HG03460 (cell line): ENCODE measurements at regions not wholly inside any gene's neighbourhood (a gene's known extent, or its start where the extent isn't known, plus 50 kb on each side); places are given as distances from the start of the nearest gene placed in this dataset.

Experiments used
- ATAC-seq: cut with Tn5 transposase; IDR thresholded peaks from one replicate; pipeline ENCODE4 v1.9.1; 2021; ENCODE audit not compliant: unreplicated experiment

DNA sequence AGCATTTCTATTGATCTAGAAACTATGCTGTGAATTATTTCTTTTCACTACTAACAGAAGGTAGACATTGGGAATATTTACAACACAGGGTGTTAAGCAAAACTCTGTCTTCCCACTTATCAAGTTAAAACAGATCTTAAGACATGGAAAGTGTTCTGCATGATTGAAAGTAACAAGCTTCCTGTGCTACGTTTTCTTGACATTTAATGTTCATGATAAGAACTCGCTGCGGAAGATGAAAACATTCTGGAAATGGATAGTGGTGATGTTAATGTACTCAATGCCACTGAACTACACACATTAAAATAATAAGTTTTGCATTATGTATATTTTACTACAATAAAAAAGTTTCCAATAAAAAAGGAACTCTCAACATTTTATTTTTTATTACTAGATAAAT is 74.4 kb upstream of the SCN7A start:
- ATAC-seq, result no peak

GRCh38 chr2:166565501-166565900 is 71.5 kb upstream of the SCN7A start:
- ATAC-seq, result no peak

DNA sequence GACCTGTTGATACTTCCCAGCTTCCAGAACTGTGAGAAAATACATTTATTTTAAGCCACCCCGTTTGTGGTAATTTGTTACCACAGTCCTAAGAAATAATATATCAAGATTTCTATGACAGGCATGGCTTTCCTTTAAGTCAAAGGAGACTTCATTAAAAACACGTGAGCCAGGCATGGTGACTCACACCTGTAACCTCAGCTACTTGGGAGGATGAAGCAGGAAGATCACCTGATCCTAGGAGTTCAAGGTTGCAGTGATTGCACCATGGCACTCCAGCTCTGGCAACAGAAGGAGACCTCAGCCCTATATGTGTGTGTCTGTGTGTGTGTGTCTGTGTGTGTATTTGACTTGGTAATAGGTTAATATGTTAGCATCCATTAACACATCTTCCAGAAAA is 69.8 kb upstream of the SCN7A start:
- ATAC-seq, result no peak

DNA sequence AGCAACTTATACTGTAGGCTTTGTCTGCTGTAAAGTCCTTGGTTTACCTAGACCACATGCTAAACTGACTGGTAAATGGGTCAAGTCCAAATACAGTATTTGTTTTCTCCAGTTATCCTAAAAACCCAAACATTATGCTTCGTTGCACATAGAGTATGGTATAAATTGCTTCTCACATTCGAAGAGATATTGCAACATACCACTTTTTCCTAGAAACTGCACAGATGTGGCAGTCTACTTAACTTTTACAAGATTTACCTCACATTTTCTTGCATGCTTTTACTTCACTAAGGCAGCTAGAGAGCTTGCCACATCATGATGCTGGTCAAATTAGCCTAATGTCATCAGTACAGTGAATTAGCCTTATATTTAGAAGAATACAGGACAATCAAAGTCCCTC is 66.0 kb upstream of the SCN7A start:
- ATAC-seq, result no peak

DNA sequence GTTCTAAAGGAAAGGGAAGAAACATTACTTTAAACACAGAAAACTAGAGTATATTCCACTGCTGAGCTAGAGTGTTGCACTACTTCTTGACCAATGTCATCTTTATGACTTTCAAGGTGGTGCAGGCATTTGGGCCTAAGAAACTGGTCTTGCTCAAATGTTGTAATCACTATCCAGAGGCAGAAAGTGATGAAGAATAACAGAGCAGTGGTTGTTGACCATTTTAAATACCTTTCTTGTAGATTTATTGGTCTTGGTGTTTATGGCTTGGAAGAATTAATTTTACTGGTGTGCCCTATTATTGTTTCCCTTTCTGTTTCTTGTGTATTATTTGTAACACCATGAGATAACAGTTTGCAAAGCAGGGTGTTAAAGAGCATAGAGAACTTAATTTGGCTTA is 56.9 kb upstream of the SCN7A start:
- ATAC-seq, result no peak

- no peak for ATAC-seq
These were observed 51.4 kb upstream of the SCN7A start for GRCh38 chr2:166545473-166545872.
